C4-2B (cell line): ENCODE measurements at regions not wholly inside any gene's neighbourhood (a gene's known extent, or its start where the extent isn't known, plus 50 kb on each side); places are given as distances from the start of the nearest gene placed in this dataset.

Experiments
- CTCF ChIP-seq: fragments of 450-650 bp; conservative IDR thresholded peaks from 2 replicates; pipeline ENCODE4 v1.5.1; 2017; ENCODE audit warnings: mild to moderate bottlenecking
- ZFX ChIP-seq: fragments of 450-650 bp; IDR thresholded peaks from 2 replicates; pipeline ENCODE4 v1.6.1; 2017

GRCh38 chrX:140164391-140164790, 199.1 kb upstream of the CXorf66 start:
- TF ChIP-seq CTCF (no peak), ZFX (no peak)
